COR-L47 (cell line): ENCODE measurements at regions not wholly inside any gene's neighbourhood (a gene's known extent, or its start where the extent isn't known, plus 50 kb on each side); places are given as distances from the start of the nearest gene placed in this dataset.
"Not testable (repeated sequence)": the region's sequence is repeated elsewhere in the genome, so short reads cannot be mapped to it uniquely, and the experiment has no call there.

Experiments
- DNase-seq: peaks from one replicate; lab custom pipeline; 2025; lab: John Stamatoyannopoulos, UW

DNA sequence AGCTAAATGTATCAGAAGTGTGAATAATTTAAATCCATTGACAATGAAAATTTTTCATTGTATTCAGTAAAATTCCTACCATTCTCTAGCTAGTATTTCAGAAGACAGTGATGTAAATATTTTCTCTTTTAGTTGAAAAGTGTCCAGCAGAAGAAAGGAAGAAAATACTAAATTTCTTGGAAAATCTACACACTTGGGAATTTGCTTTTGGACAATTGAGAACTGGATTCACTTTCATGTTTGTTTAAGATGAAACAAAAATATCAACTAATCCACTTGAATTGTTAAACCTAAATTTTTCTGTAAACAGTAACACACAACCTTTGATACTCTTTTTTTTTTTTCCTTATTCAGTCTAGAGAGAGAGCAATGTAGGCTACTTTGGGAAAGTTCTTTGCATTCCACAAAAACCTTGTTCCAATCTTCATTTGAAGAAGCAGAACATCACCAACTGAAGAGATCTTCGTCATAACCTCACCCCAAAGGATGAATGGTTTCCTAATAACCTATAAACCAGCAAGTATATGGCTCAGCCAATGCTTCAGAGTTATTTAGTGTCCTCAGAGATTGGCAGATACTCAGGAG, 155.1 kb upstream of the GORAB start:
- no peak for DNase-seq

DNA sequence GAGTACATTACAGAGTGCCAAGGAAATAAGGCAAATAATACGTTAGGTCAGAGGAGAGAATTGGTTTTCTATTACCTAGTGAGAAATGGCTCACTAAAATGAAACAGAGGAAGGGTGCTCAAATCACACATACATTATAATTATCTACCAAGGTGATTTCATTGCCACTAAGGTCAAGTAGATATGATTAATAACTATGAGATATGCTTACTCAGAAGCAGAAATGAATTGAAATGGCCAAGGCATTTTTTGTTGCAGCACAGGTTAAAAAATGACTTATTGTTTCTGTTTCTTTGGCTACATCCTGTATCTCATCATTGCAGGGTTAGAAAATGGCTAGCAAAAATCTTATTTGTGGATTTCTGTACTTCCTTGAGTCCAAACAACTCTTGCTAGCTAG, 154.5 kb upstream of the GORAB start:
- DNase-seq = no peak

DNA sequence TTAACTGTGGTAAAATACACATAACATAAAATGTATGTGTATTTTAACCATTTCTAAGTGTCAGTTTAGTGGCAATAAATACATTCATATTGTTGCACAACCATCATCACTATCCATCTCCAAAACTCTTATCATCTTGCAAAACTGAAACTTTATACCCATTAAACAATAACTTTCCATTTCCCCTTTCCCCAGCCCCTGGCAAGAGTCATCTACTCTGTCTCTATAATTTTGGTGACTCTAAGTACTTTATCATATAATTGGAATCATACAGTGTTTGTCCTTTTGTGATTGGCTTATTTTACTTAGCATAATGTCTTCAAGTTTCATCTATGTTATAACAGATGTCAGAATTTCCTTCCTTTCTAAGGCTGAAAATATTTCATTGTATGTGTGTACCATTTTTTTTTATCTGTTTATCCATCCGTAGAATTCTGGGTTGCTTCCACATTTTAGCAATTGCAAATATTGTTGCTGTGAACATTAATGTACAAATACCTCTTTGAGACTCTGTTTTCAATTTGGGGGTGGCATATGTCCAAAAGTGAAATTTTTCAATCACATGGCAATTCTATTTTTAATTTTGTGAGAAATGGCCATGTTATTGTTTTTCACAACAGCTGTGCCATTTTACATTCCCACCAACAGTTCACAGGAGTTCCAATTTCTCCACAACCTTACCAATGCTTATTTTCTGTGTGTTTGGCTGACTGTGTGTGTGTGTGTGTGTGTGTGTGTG, 153.9 kb upstream of the GORAB start:
- DNase-seq = no peak

DNA sequence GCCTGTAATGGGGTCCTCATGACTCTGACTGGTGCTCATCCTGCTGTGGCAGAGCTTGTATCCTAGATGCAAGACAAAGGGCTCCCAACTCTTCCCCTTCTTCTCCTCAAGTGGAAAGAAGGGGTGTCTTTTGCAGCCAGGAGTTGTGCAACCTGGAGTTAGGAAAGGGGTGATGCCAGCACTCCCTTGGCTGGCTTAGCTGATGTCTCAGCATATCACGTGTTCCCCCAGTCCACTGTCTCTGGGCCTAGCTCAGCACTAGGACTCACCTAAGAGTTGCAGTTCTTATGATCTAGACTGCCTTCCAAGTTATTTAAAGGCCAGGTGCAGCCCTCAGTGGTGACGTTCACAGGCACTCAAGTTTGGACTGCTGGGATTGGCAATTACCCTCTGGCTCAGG, 146.2 kb upstream of the GORAB start:
- no peak for DNase-seq

DNA sequence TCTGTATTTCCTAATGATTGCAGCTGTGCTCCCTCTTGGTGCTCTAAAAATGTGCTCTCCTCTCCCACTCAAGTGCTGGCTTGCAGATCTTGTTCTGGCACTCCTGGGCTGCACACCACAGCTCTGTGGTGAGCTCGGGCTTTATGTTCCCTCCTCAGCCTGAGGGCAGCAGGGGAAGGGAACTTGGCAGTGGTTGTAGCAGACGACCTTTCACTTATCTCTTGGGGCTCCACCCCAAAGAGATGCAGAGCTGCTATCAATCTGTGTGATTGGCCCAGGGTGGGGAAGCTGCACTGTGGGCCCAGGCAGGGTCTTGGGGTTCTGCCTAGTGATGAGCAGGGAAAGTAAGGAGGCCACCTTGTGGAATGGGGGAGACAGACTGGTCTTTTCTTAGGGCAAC, 143.5 kb upstream of the GORAB start:
- DNase-seq = no peak

DNA sequence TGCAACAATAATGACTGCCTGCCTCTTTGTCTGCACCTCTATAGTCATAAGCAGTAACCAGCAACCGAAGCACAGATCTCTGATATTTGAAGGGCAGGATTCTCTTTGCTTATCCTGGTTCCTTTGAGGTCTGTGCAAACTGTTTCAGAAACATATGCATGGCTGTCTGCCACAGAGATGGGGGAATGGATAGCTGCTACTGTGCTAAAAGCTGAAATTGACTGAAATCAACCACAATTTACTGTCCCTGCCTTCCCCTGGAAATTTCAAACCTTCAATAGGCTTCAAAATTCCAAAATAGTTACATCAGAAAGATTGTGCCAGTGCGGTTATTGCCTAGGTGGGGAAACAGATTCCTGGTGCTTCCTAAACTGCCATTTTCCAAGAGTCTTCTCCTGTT, 136.8 kb upstream of the GORAB start:
- no peak for DNase-seq

DNA sequence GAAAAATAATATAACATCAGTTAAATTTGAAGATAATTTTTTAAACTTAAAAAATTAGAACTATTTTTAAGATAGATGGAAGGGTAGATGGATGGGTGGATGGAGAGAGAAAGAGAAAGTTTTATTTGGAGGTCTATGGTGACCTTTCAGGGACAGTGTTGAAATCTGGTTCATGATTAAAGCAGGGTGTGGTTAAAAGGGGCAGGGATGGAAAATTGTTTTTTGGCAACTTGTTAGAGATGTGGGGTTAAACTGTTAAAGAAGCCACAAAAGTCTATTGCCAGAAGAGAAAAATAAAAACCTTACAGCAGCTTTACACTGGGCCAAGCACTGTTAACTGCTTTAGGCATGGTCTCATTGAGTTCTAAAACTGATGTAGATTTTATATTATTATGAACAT, 134.9 kb upstream of the GORAB start:
- no peak for DNase-seq

DNA sequence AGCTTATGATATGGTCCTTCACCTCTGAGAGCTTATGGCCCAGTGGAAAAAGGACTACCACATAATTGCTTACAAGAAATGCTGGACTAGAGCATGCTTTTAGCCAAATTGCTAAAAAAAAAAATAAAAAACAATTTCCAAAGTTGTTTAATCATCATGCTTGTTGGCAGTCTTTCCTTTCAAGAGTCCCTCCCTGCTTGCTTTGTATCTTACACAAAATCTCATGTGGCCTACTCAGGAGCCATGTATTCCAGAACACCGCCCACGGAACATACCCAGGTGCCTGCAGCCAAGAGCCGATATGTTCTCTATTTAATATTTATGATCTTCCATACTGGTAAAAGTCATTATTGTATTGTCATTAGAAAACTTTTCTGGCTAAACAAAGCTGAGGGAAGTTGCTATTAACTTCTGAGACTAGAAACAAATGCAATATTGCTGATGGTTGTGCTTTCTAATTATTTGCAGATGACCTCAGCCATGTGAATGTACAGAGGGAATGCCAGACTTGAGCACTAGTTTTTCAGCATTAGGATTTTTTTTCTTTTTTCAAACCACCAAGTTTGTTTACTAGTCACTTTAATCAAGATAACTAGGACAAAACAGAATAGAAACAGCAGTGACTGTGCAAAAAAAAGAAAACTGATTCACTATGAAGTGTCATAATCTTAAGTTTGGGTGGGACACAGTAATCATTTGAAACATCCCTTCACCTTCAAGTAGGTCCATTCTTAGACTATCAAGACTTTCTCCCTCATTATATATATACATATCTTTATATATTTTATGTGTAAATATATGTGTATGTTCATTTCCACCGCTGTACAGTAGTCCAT, 129.3 kb upstream of the GORAB start:
- DNase-seq = no peak

DNA sequence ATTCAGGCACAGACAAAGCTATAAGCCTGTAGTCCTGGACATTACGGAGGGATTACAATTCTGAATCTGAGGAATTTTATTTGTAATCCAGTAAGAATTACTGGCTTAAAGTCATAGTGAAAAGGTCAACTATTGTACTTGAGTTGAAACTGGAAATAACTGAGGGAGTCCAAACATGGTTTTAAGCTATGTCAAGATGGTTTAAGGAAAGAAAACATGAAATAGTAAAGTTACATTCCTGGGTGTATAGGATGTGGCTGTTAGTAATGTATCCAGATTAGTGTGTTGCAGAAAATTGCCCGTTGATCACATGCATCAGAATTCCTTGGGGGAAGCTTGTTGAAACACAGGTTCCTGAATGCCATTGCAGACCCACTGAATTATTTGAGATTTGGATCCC, 124.8 kb upstream of the GORAB start:
- no peak for DNase-seq

DNA sequence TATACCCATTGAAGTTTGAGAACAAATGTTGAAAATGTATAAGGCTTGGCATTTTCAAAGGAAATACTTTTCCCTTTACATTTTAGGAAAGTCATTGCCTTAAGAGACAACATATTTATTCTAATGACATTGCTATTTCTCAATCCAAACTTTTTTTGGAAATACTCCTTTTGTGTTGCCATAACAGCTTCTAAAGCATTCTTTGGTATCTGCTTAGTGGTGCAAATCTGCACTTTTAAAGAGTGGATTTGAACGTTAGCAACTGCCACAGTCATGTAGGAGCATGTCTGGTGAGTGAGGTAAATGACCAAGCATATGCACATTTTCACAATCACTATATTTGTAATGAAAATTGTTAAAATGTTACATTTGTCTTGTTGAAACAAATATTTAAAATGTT, 124.4 kb upstream of the GORAB start:
- DNase-seq = no peak

DNA sequence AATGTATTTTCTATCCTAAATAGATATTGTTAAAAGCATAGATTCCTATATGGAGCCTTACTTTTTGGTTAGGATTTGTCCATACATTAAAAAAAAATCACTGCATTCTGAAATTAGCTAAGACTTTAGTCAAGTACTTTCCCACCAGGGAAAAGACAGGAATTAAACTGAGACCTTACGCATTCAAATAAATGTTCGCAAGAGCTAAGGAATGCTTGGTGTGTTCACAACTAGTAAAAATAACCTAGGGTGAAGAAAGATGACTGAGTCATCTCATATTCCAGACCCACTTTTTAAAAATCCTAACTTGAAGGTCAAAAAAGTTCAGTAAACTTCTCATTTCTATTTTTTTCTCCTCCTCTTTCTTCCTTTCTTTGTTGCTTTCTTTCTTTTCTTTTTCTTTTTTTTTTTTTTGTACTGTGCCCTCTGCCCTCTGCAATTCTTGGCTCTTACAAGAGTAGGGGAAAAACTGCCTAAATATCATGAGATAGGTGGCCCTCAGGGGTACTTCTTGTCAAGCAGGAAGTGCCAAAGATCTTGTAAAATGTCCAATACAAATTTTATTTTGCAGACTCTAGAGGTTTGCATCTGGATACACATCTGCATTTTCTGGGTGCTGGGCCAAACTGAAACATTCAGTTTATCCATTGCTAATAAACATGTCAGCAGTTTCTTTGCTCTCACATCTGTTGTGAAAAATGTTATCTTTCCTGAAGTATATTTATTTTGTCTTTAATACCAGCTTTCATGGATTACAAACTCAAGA, 121.4 kb upstream of the GORAB start:
- no peak for DNase-seq

DNA sequence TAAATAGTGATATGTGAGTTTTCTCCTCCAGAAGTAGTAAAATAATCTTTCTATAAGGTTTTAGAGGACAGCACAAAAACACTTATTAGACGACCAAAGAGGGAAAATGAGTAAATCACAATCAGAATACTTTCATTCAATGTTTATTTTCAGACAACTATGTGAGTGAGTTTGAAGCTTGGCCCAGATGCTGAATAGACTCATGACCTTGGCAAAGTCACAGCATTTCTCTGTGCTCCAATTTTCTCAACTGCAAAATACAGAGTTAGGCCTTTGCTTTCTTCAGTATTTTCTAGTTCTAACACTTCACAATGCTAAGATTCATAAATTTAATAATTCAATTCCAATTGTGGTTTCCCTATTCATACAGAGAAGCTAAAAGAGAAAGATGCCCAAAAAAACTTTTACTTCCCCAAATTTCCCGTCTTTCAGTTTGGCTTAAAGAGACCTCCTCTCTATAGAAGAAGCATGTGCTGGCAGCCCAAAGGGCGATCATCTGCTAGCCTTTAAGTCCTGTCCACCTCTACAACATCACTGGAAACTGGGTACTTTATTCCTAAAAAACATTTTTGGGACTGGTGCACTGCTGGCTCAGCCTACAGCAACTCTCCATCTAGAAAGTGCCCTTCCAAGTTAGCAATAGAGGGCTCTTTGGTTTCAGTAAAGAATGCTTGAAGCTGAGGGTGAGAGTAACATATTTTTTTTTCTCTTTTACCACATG, 116.8 kb upstream of the GORAB start:
- no peak for DNase-seq

DNA sequence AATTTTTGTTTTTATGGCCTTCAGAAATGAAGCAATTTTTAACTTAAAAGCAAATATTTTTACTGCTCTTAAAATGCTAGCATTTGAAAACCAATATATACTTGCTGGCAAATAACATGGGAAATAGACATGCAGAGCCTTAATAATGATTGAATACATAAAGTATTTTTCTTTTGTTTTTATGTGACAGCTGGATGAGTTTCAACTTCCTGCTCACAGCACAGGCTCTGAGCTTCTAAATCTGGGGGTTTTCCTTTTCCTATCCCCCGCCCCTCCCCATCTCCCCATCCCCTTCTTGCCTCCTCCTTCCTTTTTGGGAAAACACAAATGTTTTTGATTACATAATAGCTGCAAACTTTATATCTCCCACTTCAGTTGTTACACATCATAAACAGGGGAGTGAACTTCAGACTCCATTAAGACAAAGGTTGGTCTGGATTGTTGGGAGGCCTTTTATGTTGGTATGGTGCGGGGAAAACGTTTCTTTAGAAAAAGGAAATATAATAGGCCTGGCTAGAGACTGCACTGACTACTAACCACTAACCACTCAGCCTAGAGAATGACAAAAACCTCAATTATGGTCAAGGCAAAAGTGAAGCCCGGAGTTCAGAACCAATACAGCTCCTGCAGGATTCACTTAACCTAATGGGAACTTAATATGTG, 116.1 kb upstream of the GORAB start:
- DNase-seq = no peak

DNA sequence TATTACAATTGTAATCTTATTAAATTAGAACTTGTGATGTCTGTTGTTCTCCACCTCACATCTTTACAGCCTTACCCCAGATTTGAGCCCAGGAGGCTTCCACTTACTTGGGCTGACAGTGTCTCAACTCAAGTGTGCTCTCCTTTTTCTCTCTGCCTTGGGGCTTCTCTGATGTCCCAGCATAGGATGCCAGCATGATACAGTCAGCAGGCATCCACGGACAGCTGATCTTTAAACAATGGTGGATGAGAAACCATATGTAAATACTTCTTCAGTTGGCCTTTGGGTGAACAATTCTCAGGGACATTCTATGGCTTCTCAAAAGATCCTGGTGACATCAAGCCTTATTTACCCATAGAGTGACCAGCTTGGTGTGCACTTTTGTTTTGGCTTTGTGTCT, 107.6 kb upstream of the GORAB start:
- DNase-seq = no peak

DNA sequence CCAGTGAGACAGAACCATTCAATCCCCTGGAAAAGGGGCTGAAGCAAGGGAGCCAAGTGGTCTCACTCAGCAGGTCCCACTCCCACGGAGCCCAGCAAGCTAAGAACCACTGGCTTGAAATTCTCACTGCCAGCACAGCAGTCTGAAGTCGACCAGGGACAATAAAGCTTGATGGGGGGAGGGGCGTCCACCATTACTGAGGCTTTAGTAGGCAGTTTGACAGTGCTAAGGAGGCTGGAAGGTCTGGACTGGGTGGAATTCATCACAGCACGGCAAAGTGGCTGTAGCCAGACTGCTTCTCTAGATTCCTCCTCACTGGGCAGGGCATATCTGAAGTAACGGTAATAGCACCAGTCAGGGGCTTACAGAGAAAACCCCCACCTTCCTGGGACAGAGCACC, 105.4 kb upstream of the GORAB start:
- no peak for DNase-seq

DNA sequence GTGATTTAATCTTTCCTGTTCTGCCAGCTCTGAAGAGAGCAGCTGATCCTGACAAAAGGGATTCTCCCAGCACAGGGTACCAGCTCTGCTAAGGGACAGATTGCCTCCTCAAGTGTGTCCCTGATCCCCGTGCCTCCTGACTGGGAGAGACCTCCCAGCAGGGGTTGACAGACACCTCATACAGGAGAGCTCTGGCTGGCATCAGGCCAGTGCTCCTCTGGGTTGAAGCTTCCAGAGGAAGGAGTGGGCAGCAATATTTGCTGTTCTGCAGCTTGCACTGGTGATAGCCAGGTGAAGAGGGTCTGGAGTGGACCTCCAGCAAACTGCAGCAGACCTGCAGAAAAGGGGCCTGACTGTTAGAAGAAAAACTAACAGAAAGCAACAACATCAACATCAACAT, 105.0 kb upstream of the GORAB start:
- not testable (repeated sequence) for DNase-seq

DNA sequence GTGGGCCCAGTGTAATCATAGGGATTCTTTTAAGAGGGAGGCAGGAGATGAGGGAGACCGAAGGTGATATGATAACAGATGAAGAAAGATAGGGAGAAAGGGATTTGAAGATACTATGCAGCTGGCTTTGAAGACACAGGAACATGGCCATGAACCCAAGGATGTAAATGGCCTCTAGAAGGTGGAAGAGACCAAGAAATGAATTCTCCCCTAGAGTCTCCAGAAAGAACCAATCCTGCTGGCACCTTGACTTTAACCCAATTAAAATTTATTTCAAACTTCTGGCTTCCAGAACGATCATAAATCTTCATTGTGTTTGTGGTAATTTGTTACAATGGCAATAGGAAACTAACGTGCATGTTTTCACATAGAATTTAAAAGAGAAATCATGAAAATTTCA, 95.0 kb upstream of the GORAB start:
- DNase-seq = no peak

DNA sequence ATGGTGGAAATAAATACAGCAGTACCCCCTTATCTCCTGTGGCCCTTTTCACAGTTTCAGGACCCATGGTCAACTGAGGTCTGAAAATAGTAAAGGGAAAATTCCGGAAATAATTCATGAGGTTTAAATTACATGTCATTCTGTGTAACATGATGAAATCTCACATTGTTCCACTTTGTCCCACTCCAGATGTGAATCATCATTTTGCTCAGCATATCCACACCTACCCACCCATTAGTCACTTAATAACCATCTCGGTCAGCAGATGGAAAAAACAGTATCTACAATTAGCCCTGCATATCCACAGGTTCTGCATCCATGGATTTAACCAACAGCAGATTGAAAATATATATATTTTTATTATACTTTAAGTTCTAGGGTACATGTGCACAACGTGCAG, 86.9 kb upstream of the GORAB start:
- no peak for DNase-seq

DNA sequence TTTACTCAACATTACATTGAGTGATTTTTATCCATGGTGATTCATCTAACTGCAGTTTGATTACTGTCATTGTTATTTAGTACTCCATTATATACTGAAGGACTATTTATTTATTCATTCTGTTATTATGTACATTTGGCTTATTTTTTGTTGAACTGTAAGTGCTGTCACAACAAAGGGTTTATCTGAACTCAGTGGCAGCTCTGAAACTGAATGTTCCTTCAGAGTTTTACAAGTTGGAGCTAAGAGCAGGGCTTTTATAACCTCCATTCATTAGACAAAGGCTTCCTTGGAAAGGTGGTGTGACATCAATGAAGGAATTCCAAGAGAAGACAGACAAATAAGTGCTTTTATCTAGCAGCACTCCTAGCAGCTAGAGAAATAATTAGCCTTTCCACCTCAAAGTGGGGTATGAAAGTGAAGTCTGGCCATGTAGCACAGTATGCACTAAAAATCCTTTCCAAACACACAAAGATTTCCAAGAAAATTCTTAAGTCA, 83.3 kb upstream of the GORAB start:
- no peak for DNase-seq

DNA sequence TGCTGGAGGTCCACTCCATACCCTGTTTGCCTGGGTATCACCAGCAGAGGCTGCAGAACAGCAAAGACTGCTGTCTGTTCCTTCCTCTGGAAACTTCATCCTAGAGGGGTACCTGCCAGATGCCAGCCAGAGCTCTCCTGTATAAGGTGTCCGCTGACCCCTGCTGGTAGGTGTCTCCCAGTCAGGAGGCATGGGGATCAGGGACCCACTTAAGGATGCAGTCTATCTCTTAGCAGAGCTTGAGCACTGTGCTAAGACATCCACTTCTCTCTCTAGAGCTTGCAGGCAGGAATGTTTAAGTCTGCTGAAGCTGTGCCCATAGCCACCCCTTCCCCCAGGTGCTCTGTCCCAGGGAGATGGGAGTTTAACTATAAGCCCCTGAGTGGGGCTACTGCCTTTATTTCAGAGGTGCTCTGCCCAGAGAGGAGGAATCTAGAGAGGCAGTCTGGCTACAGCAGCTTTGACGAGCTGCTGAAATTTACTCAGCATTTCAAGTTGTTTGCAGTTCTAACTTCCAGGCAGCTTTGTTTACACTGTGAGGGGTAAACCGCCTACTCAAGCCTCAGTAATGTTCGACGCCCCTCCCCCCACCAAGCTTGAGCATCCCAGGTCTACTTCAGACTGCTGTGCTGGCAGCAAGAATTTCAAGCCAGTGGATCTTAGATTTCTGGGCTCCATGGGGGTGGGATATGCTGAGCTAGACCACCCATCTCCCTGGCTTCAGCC, 74.5 kb upstream of the GORAB start:
- DNase-seq = not testable (repeated sequence)
